ENCODE measurements at regions not wholly inside any gene's neighbourhood (a gene's known extent, or its start where the extent isn't known, plus 50 kb on each side); places are given as distances from the start of the nearest gene placed in this dataset.
A peak's percentile ranks its signal among the peaks of the same experiment; 100 is the strongest.

DNA sequence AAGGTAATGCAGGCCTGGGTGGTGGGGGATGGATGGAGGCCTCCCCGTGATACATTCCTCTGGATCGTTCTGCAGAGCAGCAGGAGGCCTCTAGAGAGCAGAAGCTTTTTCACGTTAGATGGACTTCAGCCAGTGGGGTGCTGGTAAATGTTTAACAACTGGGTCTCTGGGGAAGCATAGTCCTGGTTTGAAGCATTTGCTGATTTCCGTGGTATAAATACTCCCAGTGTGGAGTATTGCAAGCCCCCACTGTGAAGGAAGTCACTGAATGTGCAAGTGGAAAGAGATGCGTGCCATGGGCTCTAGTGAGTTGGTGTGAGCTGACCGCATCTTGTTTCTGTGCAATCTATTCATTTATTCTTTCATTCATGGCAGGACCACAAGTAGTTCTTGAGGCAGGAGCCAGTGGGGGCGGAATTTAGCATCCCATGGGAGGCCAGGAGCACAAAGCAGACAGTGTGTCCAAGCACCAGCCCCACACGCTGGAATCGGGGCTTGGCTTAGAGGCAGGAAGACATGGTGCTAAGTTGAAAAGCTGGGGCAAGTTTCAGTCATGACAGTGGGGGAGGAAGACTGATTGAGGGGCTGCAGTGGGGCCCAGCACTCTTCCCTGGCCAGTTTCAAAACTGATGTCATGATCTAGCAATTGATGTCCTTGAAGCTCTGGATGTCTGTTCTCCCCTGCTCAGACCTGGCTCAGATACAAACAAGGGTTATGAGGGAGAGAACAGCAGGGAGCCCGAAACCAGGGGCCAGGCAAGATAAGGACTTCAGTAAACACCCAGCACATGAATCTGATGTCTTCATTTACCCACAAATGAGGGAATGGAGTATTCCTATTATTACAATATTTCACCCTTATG is 280.9 kb upstream of the LYZL1 start:
- no peak for DNase-seq (ENCODE audit: insufficient read length, low spot score, missing footprints)
- Histone ChIP-seq H3K4me3 (ENCODE audit: insufficient read depth, low read length) (no peak overlapping the region), H3K36me3 (ENCODE audit: insufficient read depth, low read length) (no peaks in the 10 kb centered on the region), H3K27ac (ENCODE audit: low read depth, low read length) (peak overlapping the region; percentile 7), H2AFZ (ENCODE audit: low read length) (peak overlapping the region; percentile 41), H3K79me2 (ENCODE audit: insufficient read depth, low read length) (no peaks in the 10 kb centered on the region), H3K9me3 (ENCODE audit: low read depth, low read length) (no peaks in the 10 kb centered on the region), H4K20me1 (ENCODE audit: insufficient read depth, low read length) (no peaks in the 10 kb centered on the region), H3K4me1 (ENCODE audit: insufficient read depth, low read length) (peaks cover 8% of the 10 kb centered on the region), H3K4me2 (ENCODE audit: insufficient read depth, low read length) (peak overlapping the region; percentile 39), H3K27me3 (ENCODE audit: insufficient read depth, low read length) (no peaks in the 10 kb centered on the region)
- TF ChIP-seq, protein P1, sequence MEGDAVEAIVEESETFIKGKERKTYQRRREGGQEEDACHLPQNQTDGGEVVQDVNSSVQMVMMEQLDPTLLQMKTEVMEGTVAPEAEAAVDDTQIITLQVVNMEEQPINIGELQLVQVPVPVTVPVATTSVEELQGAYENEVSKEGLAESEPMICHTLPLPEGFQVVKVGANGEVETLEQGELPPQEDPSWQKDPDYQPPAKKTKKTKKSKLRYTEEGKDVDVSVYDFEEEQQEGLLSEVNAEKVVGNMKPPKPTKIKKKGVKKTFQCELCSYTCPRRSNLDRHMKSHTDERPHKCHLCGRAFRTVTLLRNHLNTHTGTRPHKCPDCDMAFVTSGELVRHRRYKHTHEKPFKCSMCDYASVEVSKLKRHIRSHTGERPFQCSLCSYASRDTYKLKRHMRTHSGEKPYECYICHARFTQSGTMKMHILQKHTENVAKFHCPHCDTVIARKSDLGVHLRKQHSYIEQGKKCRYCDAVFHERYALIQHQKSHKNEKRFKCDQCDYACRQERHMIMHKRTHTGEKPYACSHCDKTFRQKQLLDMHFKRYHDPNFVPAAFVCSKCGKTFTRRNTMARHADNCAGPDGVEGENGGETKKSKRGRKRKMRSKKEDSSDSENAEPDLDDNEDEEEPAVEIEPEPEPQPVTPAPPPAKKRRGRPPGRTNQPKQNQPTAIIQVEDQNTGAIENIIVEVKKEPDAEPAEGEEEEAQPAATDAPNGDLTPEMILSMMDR (IDR thresholded peaks at IDR 0.05; ENCODE audit: extremely low read depth, low read depth, low read length): no peak

DNA sequence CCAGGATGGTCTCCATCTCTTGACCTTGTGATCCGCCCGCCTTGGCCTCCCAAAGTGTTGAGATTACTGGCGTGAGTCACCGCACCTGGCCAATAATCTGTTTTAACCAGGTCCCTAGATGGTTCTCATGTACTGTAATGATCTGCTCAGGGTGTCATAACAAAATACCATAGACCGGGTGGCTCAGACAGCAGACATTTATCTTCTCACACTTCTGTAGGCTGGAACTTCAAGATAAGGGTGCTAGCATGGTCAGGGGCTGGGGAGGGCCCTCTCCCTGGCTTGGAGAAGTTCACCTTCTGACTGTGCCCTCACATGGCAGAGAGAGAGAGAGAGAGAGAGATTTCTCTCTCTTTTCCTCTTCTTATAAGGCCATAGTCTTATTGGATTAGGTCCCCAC is 279.4 kb upstream of the LYZL1 start:
- TF ChIP-seq, protein P1 (IDR thresholded peaks at IDR 0.05; ENCODE audit: extremely low read depth, low read depth, low read length): no peak
- Histone ChIP-seq H3K4me2 (ENCODE audit: insufficient read depth, low read length) (no peak overlapping the region), H3K79me2 (ENCODE audit: insufficient read depth, low read length) (no peaks in the 10 kb centered on the region), H2AFZ (ENCODE audit: low read length) (no peak overlapping the region), H3K27me3 (ENCODE audit: insufficient read depth, low read length) (no peaks in the 10 kb centered on the region), H3K36me3 (ENCODE audit: insufficient read depth, low read length) (no peaks in the 10 kb centered on the region), H3K27ac (ENCODE audit: low read depth, low read length) (no peak overlapping the region), H3K4me1 (ENCODE audit: insufficient read depth, low read length) (peaks cover 8% of the 10 kb centered on the region), H4K20me1 (ENCODE audit: insufficient read depth, low read length) (no peaks in the 10 kb centered on the region), H3K4me3 (ENCODE audit: insufficient read depth, low read length) (no peak overlapping the region), H3K9me3 (ENCODE audit: low read depth, low read length) (no peaks in the 10 kb centered on the region)
- no peak for DNase-seq (ENCODE audit: insufficient read length, low spot score, missing footprints)

DNA sequence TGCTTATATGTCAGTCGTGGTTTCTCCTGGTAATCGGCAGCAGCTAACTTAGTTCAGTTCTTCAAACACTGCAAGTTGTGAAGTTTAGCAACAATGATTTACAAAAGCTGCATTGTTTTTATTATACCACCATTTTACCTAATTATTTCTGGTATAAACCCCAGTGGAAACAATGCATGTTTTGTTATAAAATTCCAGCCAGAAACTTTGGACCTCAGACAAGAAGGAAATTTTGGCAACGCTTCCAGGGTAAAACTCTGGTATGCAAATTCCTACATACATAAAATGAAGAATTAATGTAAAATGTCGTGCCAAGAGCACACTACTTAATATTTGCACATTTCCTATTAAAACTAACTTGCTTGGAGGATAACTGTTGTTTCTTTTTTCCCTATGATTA is 277.4 kb upstream of the LYZL1 start:
- TF ChIP-seq, protein P1 (IDR thresholded peaks at IDR 0.05; ENCODE audit: extremely low read depth, low read depth, low read length): no peak
- Histone ChIP-seq H4K20me1 (ENCODE audit: insufficient read depth, low read length) (no peaks in the 10 kb centered on the region), H3K27ac (ENCODE audit: low read depth, low read length) (no peak overlapping the region), H2AFZ (ENCODE audit: low read length) (no peak overlapping the region), H3K27me3 (ENCODE audit: insufficient read depth, low read length) (peaks cover 11% of the 10 kb centered on the region), H3K79me2 (ENCODE audit: insufficient read depth, low read length) (no peaks in the 10 kb centered on the region), H3K9me3 (ENCODE audit: low read depth, low read length) (no peaks in the 10 kb centered on the region), H3K4me2 (ENCODE audit: insufficient read depth, low read length) (no peak overlapping the region), H3K4me3 (ENCODE audit: insufficient read depth, low read length) (no peak overlapping the region), H3K4me1 (ENCODE audit: insufficient read depth, low read length) (peaks cover 8% of the 10 kb centered on the region), H3K36me3 (ENCODE audit: insufficient read depth, low read length) (no peaks in the 10 kb centered on the region)
- no peak for DNase-seq (ENCODE audit: insufficient read length, low spot score, missing footprints)

DNA sequence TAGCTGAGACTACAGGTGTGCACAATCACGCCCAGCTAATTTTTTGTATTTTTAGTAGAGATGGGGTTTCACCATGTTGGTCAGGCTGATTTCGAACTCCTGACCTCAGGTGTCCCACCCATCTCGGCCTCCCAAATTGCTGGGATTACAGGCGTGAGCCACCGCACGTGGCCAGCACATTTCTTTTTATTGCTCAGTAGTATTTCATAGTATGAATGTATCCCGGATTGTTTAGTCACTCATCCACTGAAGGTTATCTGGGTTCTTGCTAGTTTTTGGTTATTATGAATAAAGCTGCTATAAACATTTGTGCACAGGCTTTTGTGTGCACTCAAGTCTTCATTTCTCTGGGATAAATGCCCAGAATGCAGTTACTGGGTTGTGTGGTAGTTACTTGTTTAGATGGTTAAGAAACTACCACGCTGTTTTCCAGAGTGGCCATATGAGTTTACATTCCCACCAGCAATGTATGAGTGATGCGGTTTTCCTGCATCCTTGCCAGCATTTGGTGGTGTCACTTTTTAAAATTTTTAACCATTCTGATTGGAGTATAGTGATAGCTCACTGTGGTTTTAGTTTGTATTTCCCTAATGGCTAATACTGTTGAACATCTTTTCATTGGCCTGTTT is 275.8 kb upstream of the LYZL1 start:
- TF ChIP-seq, protein P1 (IDR thresholded peaks at IDR 0.05; ENCODE audit: extremely low read depth, low read depth, low read length): no peak
- no peak for DNase-seq (ENCODE audit: insufficient read length, low spot score, missing footprints)
- H3K27ac ChIP-seq (ENCODE audit: low read depth, low read length): no peak overlapping the region
- no peaks in the 10 kb centered on the region for H4K20me1 ChIP-seq (ENCODE audit: insufficient read depth, low read length)
- peaks cover 16% of the 10 kb centered on the region for H3K27me3 ChIP-seq (ENCODE audit: insufficient read depth, low read length)
- H3K79me2 ChIP-seq (ENCODE audit: insufficient read depth, low read length): no peaks in the 10 kb centered on the region
- H3K36me3 ChIP-seq (ENCODE audit: insufficient read depth, low read length): no peaks in the 10 kb centered on the region
- no peak overlapping the region for H3K4me2 ChIP-seq (ENCODE audit: insufficient read depth, low read length)
- no peak overlapping the region for H2AFZ ChIP-seq (ENCODE audit: low read length)
- no peak overlapping the region for H3K4me3 ChIP-seq (ENCODE audit: insufficient read depth, low read length)
- H3K9me3 ChIP-seq (ENCODE audit: low read depth, low read length): no peaks in the 10 kb centered on the region
- H3K4me1 ChIP-seq (ENCODE audit: insufficient read depth, low read length): peaks cover 4% of the 10 kb centered on the region

All from osteoblast (primary cell).